Vagina (tissue), 2 donors: ENCODE measurements at regions not wholly inside any gene's neighbourhood (a gene's known extent, or its start where the extent isn't known, plus 50 kb on each side); places are given as distances from the start of the nearest gene placed in this dataset.

ENCODE experiments used
- CTCF ChIP-seq, 3 experiments: fragments of 450-650 bp in 2 of 3; fragments of 200-600 bp in 1 of 3; sonication (generic) in 1 of 3; IDR thresholded peaks; one replicate each; pipeline ENCODE4 v1.5.1; 2017 to 2019; ENCODE audit warnings: antibody characterized with exemption in 3 of 3, mild to moderate bottlenecking in 2 of 3, moderate library complexity in 2 of 3
- POLR2A ChIP-seq, 2 donors: fragments of 450-650 bp; IDR thresholded peaks; one replicate each; pipeline ENCODE4 v1.6.1; 2017; ENCODE audit warnings: antibody characterized with exemption in 2 of 2, mild to moderate bottlenecking in 2 of 2, moderate library complexity in 2 of 2

GRCh38 chr4:15286041-15286440, 141.8 kb upstream of the C1QTNF7 start:
- TF ChIP-seq CTCF (IDR thresholded peaks at IDR 0.05) (no peak), POLR2A (IDR thresholded peaks at IDR 0.05) (no peak)
